SK-N-SH treated with all-trans-retinoic acid at 6 μM for 48 hours (cell line): ENCODE measurements at regions not wholly inside any gene's neighbourhood (a gene's known extent, or its start where the extent isn't known, plus 50 kb on each side); places are given as distances from the start of the nearest gene placed in this dataset.

Experiments
- ATAC-seq: fragments of 200-7000 bp; cut with Tn5 transposase; 3 replicates; pipeline ENCODE4 v1.9.1; 2020; ENCODE audit warnings: mild to moderate bottlenecking, moderate library complexity
- ARNTL ChIP-seq: fragments of 450-650 bp; formaldehyde crosslinking; IDR thresholded peaks from 2 replicates; pipeline ENCODE4 v1.5.0; 2020; ENCODE audit warnings: low read depth, mild to moderate bottlenecking, moderate library complexity, borderline replicate concordance
- BACH2 ChIP-seq: fragments of 250-450 bp; sonication (Bioruptor Pico); IDR thresholded peaks from 2 replicates; pipeline ENCODE4 v1.9.0; 2021; ENCODE audit warnings: mild to moderate bottlenecking, borderline replicate concordance
- CREB5 ChIP-seq: fragments of 250-450 bp; sonication (Bioruptor Pico); IDR thresholded peaks from 2 replicates; pipeline ENCODE4 v1.5.1; 2020; ENCODE audit warnings: low read depth, mild to moderate bottlenecking, moderate library complexity
- CSDC2 ChIP-seq: fragments of 250-450 bp; sonication (Bioruptor Pico); IDR thresholded peaks from 2 replicates; pipeline ENCODE4 v1.5.0; 2020; ENCODE audit warnings: mild to moderate bottlenecking, moderate library complexity
- CSRNP3 ChIP-seq: fragments of 250-450 bp; sonication (Bioruptor Pico); IDR thresholded peaks from 2 replicates; pipeline ENCODE4 v1.5.1; 2021; ENCODE audit warnings: mild to moderate bottlenecking, moderate library complexity
- ESRRG ChIP-seq: fragments of 250-450 bp; sonication (Bioruptor Pico); IDR thresholded peaks from 2 replicates; pipeline ENCODE4 v1.6.1; 2021; ENCODE audit warnings: mild to moderate bottlenecking
- GLIS3 ChIP-seq: fragments of 250-450 bp; sonication (Bioruptor Pico); IDR thresholded peaks from 2 replicates; pipeline ENCODE4 v1.5.0; 2020; ENCODE audit warnings: mild to moderate bottlenecking, moderate library complexity
- ISL1 ChIP-seq: fragments of 250-450 bp; sonication (Bioruptor Pico); IDR thresholded peaks from 2 replicates; pipeline ENCODE4 v2.1.2; 2022; ENCODE audit warnings: mild to moderate bottlenecking, moderate library complexity
- OSR1 ChIP-seq: fragments of 250-450 bp; sonication (Bioruptor Pico); IDR thresholded peaks from 2 replicates; pipeline ENCODE4 v1.8.0; 2022; ENCODE audit warnings: moderate library complexity, mild to moderate bottlenecking, inconsistent platforms
- PATZ1 ChIP-seq: fragments of 250-450 bp; sonication (Bioruptor Pico); IDR thresholded peaks from 2 replicates; pipeline ENCODE4 v1.8.0; 2020; ENCODE audit warnings: mild to moderate bottlenecking, moderate library complexity, borderline replicate concordance
- PPARA ChIP-seq: fragments of 250-450 bp; sonication (Bioruptor Pico); IDR thresholded peaks from 2 replicates; pipeline ENCODE4 v1.5.0; 2020; ENCODE audit warnings: mild to moderate bottlenecking, borderline replicate concordance
- SNAI2 ChIP-seq: fragments of 250-450 bp; sonication (Bioruptor Pico); IDR thresholded peaks from 2 replicates; pipeline ENCODE4 v1.5.0; 2020; ENCODE audit warnings: mild to moderate bottlenecking, moderate library complexity
- TOX ChIP-seq: fragments of 250-450 bp; sonication (Bioruptor Pico); IDR thresholded peaks from 2 replicates; pipeline ENCODE4 v1.8.0; 2021; ENCODE audit warnings: mild to moderate bottlenecking, moderate library complexity, borderline replicate concordance
- TSHZ2 ChIP-seq: fragments of 250-450 bp; sonication (Bioruptor Pico); IDR thresholded peaks from 2 replicates; pipeline ENCODE4 v1.5.0; 2020; ENCODE audit warnings: mild to moderate bottlenecking, moderate library complexity
- ZFP3 ChIP-seq: fragments of 250-450 bp; sonication (Bioruptor Pico); IDR thresholded peaks from 2 replicates; pipeline ENCODE4 v1.5.0; 2020; ENCODE audit warnings: mild to moderate bottlenecking, moderate library complexity
- ZFP30 ChIP-seq: fragments of 450-650 bp; formaldehyde crosslinking; IDR thresholded peaks from 2 replicates; pipeline ENCODE4 v1.5.0; 2022; ENCODE audit warnings: mild to moderate bottlenecking, moderate library complexity
- ZNF565 ChIP-seq: fragments of 450-650 bp; formaldehyde crosslinking; conservative IDR thresholded peaks from 2 replicates; pipeline ENCODE4 v1.5.0; 2020; ENCODE audit warnings: low read depth, mild to moderate bottlenecking, moderate library complexity
- ZNF8 ChIP-seq: fragments of 450-650 bp; formaldehyde crosslinking; IDR thresholded peaks from 2 replicates; pipeline ENCODE4 v1.5.0; 2020; ENCODE audit warnings: mild to moderate bottlenecking, moderate library complexity

GRCh38 chr4:123674762-123675465 is 278.3 kb downstream of the SPRY1 start:
- no peak for ATAC-seq

GRCh38 chr4:123675567-123675966 is 279.0 kb downstream of the SPRY1 start:
- no peak for ATAC-seq
- no peak for TF ChIP-seq GLIS3
- no peak for TF ChIP-seq ARNTL (CRISPR knock-in tag)
- TF ChIP-seq CREB5 (CRISPR knock-in tag): no peak
- TF ChIP-seq SNAI2 (CRISPR knock-in tag): no peak

More at GRCh38 chr4:123674762-123675465, 278.3 kb downstream of the SPRY1 start:
- no peak for TF ChIP-seq ISL1
- no peak for TF ChIP-seq ZNF8 (CRISPR knock-in tag)
- no peak for TF ChIP-seq ESRRG (CRISPR knock-in tag)
- TF ChIP-seq OSR1 (CRISPR knock-in tag): no peak
- no peak for TF ChIP-seq PATZ1 (CRISPR knock-in tag)
- no peak for TF ChIP-seq SNAI2 (CRISPR knock-in tag)

GRCh38 chr4:123676071-123676889 is 279.7 kb downstream of the SPRY1 start:
- no peak for ATAC-seq
- no peak for TF ChIP-seq PPARA (CRISPR knock-in tag)
- TF ChIP-seq CSRNP3 (CRISPR knock-in tag): no peak
- no peak for TF ChIP-seq TSHZ2 (CRISPR knock-in tag)
- no peak for TF ChIP-seq ZFP30 (CRISPR knock-in tag)
- no peak for TF ChIP-seq GLIS3
- TF ChIP-seq SNAI2 (CRISPR knock-in tag): no peak
- TF ChIP-seq CSDC2 (CRISPR knock-in tag): no peak
- TF ChIP-seq ZFP3: no peak
- no peak for TF ChIP-seq BACH2 (CRISPR knock-in tag)
- no peak for TF ChIP-seq ZNF8 (CRISPR knock-in tag)
- no peak for TF ChIP-seq TOX (CRISPR knock-in tag)

- TF ChIP-seq BACH2 (CRISPR knock-in tag): no peak
- no peak for TF ChIP-seq TSHZ2 (CRISPR knock-in tag)
- no peak for TF ChIP-seq ZNF8 (CRISPR knock-in tag)
- TF ChIP-seq TOX (CRISPR knock-in tag): no peak
- no peak for TF ChIP-seq ZNF565 (CRISPR knock-in tag)
- ATAC-seq: no peak
These were observed 280.3 kb downstream of the SPRY1 start for GRCh38 chr4:123676890-123677229.
